GM12878 (cell line): ENCODE measurements at regions not wholly inside any gene's neighbourhood (a gene's known extent, or its start where the extent isn't known, plus 50 kb on each side); places are given as distances from the start of the nearest gene placed in this dataset.

ENCODE experiments used
- BACH1 ChIP-seq: fragments of 450-650 bp; IDR thresholded peaks from 2 replicates; pipeline ENCODE4 v1.6.1; 2017; ENCODE audit warnings: mild to moderate bottlenecking, borderline replicate concordance
- CREM ChIP-seq: IDR thresholded peaks from 2 replicates; pipeline ENCODE4 v1.6.1; 2014; ENCODE audit warnings: antibody characterized with exemption, low read depth
- ELK1 ChIP-seq: IDR thresholded peaks from 2 replicates; pipeline ENCODE4 v1.6.1; 2012; ENCODE audit warnings: low read depth, low read length, improper control_type of control experiment
- HDAC6 ChIP-seq: fragments of 200-600 bp; sonication (generic); IDR thresholded peaks from one replicate; pipeline ENCODE4 v1.8.0; 2017; ENCODE audit warnings: antibody characterized with exemption; ENCODE audit not compliant: unreplicated experiment
- NR2C1 ChIP-seq: fragments of 450-650 bp; IDR thresholded peaks from 2 replicates; pipeline ENCODE4 v1.6.1; 2017; ENCODE audit warnings: antibody characterized with exemption, mild to moderate bottlenecking, moderate library complexity
- NR2C2 ChIP-seq: IDR thresholded peaks from 2 replicates; pipeline ENCODE4 v1.6.1; 2011; ENCODE audit warnings: borderline replicate concordance, low read depth; ENCODE audit not compliant: control insufficient read depth, insufficient read length
- POLR2AphosphoS5 ChIP-seq: IDR thresholded peaks from 2 replicates; pipeline ENCODE4 v1.6.1; 2011; ENCODE audit warnings: mild to moderate bottlenecking, low read length, inconsistent platforms
- RELA ChIP-seq: fragments of 450-650 bp; IDR thresholded peaks from 2 replicates; pipeline ENCODE4 v1.8.0; 2014; ENCODE audit warnings: borderline replicate concordance; ENCODE audit not compliant: partially characterized antibody
- YBX1 ChIP-seq: fragments of 450-650 bp; IDR thresholded peaks from 2 replicates; pipeline ENCODE4 v1.6.1; 2016; ENCODE audit warnings: antibody characterized with exemption
- ZNF274 ChIP-seq: IDR thresholded peaks from one replicate; pipeline ENCODE4 v1.8.0; 2011; ENCODE audit not compliant: insufficient read length, insufficient read depth
- ZNF687 ChIP-seq: fragments of 450-650 bp; IDR thresholded peaks from 2 replicates; pipeline ENCODE4 v1.6.1; 2017; ENCODE audit warnings: mild to moderate bottlenecking, moderate library complexity

- TF ChIP-seq NR2C1 (no peak), NR2C2 (no peak), ZNF274 (no peak), ZNF687 (no peak), RELA (no peak), YBX1 (no peak), HDAC6 (no peak), BACH1 (no peak), POLR2AphosphoS5 (no peak), ELK1 (no peak), CREM (no peak)
These were observed 391.0 kb upstream of the PTPRD start (continued) for GRCh38 chr9:11003836-11004235.
